ENCODE measurements at regions not wholly inside any gene's neighbourhood (a gene's known extent, or its start where the extent isn't known, plus 50 kb on each side); places are given as distances from the start of the nearest gene placed in this dataset.

- Histone ChIP-seq H3K9me3 (no peaks in the 10 kb centered on the region), H3K27me3 (ENCODE audit: low read depth) (no peaks in the 10 kb centered on the region), H3K27ac (no peak overlapping the region), H3K36me3 (no peaks in the 10 kb centered on the region), H3K4me3 (no peak overlapping the region), H3K4me1 (no peaks in the 10 kb centered on the region)
- TF ChIP-seq CTCF (IDR thresholded peaks at IDR 0.05) = no peak
- intact Hi-C loops (cut with DNase I) = no loop called here
- ATAC-seq = no peak
- no peak for DNase-seq
Measured at GRCh38 chr2:81445176-81445575, 1140.6 kb upstream of the LRRTM1 start.

- Histone ChIP-seq H3K36me3 (no peaks in the 10 kb centered on the region), H3K9me3 (no peaks in the 10 kb centered on the region), H3K4me1 (no peaks in the 10 kb centered on the region), H3K27ac (no peak overlapping the region), H3K27me3 (ENCODE audit: low read depth) (no peaks in the 10 kb centered on the region), H3K4me3 (no peak overlapping the region)
- intact Hi-C loops (cut with DNase I) = no loop called here
- no peak for TF ChIP-seq CTCF (IDR thresholded peaks at IDR 0.05)
- ATAC-seq (no peak), DNase-seq (no peak)
Measured at GRCh38 chr2:81437456-81438000, 1133.0 kb upstream of the LRRTM1 start.

- intact Hi-C loops (cut with DNase I) = no loop called here
- DNase-seq (no peak), ATAC-seq (no peak)
- TF ChIP-seq CTCF (IDR thresholded peaks at IDR 0.05) = no peak
- no peaks in the 10 kb centered on the region for H3K36me3 ChIP-seq
- H3K9me3 ChIP-seq = no peaks in the 10 kb centered on the region
- no peaks in the 10 kb centered on the region for H3K4me1 ChIP-seq
- H3K27ac ChIP-seq = no peak overlapping the region
- H3K4me3 ChIP-seq = no peak overlapping the region
- no peaks in the 10 kb centered on the region for H3K27me3 ChIP-seq (ENCODE audit: low read depth)
Measured at GRCh38 chr2:81436256-81436655, 1131.7 kb upstream of the LRRTM1 start.

- Histone ChIP-seq H3K27me3 (ENCODE audit: low read depth) (no peaks in the 10 kb centered on the region), H3K9me3 (no peaks in the 10 kb centered on the region), H3K36me3 (no peaks in the 10 kb centered on the region), H3K4me1 (no peaks in the 10 kb centered on the region), H3K4me3 (no peak overlapping the region), H3K27ac (no peak overlapping the region)
- no peak for TF ChIP-seq CTCF (IDR thresholded peaks at IDR 0.05)
- DNase-seq (no peak), ATAC-seq (no peak)
- intact Hi-C loops (cut with DNase I) = no loop called here
Measured at GRCh38 chr2:81412681-81413080, 1108.1 kb upstream of the LRRTM1 start.

GRCh38 chr2:81403508-81403907, 1099.0 kb upstream of the LRRTM1 start:
- H3K4me3 ChIP-seq = no peak overlapping the region
- H3K4me1 ChIP-seq = no peaks in the 10 kb centered on the region
- no peak for TF ChIP-seq CTCF (IDR thresholded peaks at IDR 0.05)
- H3K27me3 ChIP-seq (ENCODE audit: low read depth) = no peaks in the 10 kb centered on the region
- DNase-seq (no peak), ATAC-seq (no peak)
- H3K9me3 ChIP-seq = no peaks in the 10 kb centered on the region
- no peak overlapping the region for H3K27ac ChIP-seq
- H3K36me3 ChIP-seq = no peaks in the 10 kb centered on the region
- intact Hi-C loops (cut with DNase I) = no loop called here
